ENCODE measurements at regions not wholly inside any gene's neighbourhood (a gene's known extent, or its start where the extent isn't known, plus 50 kb on each side); places are given as distances from the start of the nearest gene placed in this dataset.
"Not testable (repeated sequence)": the region's sequence is repeated elsewhere in the genome, so short reads cannot be mapped to it uniquely, and the experiment has no call there.

DNA sequence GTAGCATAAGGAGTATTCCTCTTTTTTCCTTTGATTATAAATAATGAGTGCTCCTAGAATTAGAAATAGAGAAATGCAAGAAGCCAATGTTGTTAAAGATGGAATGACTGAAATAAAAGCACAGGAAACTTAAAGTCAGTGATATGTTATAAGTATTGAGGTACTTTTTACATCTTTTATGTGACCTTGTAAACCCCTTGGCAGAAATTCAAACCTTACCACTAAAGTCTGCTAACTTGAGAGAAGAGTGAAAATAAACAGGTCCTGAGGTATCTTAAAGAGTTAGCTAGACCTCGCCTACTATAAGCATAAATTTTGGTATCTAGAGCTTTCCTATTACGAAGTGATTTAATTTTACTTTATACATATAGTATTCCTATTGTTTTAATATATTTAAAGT, 188.2 kb downstream of the DKK1 start:
- Histone ChIP-seq H3K4me3 (no peak overlapping the region), H3K9me3 (peaks cover 0 to 48% (median 22%) of the 10 kb centered on the region in 8 donors), H3K36me3 (no peaks in the 10 kb centered on the region), H3K27me3 (replicated peaks in 1 of 7) (no peaks in the 10 kb centered on the region), H3K4me1 (no peaks in the 10 kb centered on the region), H3K27ac (no peak overlapping the region)
- 64 to 76% (median 73%) methylated on average over 2 of the region's 2 CpGs for WGBS, 5 donors
- TF ChIP-seq POLR2A (IDR thresholded peaks at IDR 0.05) (no peak), POLR2AphosphoS5 (IDR thresholded peaks at IDR 0.05) (no peak)
- TF ChIP-seq, protein P1, sequence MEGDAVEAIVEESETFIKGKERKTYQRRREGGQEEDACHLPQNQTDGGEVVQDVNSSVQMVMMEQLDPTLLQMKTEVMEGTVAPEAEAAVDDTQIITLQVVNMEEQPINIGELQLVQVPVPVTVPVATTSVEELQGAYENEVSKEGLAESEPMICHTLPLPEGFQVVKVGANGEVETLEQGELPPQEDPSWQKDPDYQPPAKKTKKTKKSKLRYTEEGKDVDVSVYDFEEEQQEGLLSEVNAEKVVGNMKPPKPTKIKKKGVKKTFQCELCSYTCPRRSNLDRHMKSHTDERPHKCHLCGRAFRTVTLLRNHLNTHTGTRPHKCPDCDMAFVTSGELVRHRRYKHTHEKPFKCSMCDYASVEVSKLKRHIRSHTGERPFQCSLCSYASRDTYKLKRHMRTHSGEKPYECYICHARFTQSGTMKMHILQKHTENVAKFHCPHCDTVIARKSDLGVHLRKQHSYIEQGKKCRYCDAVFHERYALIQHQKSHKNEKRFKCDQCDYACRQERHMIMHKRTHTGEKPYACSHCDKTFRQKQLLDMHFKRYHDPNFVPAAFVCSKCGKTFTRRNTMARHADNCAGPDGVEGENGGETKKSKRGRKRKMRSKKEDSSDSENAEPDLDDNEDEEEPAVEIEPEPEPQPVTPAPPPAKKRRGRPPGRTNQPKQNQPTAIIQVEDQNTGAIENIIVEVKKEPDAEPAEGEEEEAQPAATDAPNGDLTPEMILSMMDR (IDR thresholded peaks at IDR 0.05 in 8 of 11, conservative IDR thresholded peaks at IDR 0.05 in 3 of 11), result no peak
- no peak for DNase-seq
- intact Hi-C loops (cut with DNase I; ENCODE audit: low total_unique reads), result no loop called here

DNA sequence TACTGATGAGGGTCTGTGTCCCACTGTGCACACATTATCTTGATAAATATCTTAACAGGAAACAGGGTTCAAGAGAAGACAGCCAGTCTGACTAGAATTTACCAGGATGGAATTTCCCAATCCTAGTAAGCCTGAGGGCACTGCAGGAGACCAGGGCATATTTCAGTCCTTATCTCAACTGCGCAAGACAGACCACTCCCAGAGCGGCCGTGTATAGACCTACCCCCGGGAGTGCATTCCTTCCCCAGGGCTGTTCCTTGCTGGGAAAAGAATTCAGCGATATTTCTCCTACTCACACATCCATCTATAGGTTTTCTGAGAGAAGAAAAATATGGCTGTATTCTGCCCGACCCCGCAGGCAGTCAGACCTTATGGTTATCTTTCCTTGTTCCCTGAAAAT, 191.3 kb downstream of the DKK1 start:
- DNase-seq; H3K4me1 ChIP-seq; H3K27me3 ChIP-seq (replicated peaks in 1 of 7); H3K27ac ChIP-seq; intact Hi-C loops (cut with DNase I; ENCODE audit: low total_unique reads); H3K36me3 ChIP-seq; H3K4me3 ChIP-seq: not testable (repeated sequence)
- WGBS, 5 donors, result 85 to 94% (median 88%) methylated on average over 7 of the region's 7 CpGs
- peaks cover 0 to 53% (median 41%) of the 10 kb centered on the region in 8 donors for H3K9me3 ChIP-seq

DNA sequence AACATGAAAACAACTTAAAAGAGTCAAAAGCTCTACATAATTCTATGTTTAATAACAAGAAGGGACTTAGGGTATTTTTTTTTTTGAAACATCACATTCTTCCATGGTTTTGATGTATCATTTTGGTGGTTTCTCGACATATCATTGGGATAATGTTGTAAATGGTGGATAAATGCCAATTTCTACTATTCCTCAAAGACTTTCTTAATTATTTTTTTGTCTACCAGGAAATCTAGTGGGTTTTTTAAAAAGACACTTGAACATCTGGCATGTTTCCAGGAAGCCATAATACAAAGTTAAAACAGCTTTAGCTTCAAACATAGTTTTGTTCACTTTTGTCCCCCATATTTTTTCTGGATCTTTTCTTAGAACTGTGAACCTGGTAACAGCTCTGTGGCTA, 200.4 kb downstream of the DKK1 start:
- WGBS, 5 donors, result 41 to 57% (median 51%) methylated on average over 1 of the region's 1 CpG

DNA sequence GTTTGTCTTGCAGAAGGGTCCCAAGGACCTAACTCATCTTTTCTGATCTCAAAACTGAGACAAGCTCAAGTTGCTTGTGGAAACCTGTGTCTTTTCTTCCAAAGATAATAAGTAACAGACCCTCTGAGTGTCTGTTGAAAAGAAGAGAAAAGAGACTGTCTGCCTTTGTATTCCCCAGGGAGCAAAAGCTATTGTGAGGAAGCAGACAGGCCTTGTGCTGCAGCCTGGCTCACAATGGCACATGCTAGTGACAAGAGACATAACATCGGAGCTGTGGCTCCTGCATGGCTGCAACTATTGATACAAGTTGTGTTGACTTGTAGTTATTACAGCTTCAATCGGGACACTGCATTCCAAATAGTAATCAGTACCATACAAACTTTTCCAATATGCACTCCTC, 202.9 kb downstream of the DKK1 start:
- Histone ChIP-seq H3K9me3 (peaks cover 0 to 18% (median 14%) of the 10 kb centered on the region in 8 donors), H3K27ac (no peak overlapping the region), H3K27me3 (replicated peaks in 1 of 7) (no peaks in the 10 kb centered on the region), H3K4me1 (no peaks in the 10 kb centered on the region), H3K36me3 (no peaks in the 10 kb centered on the region), H3K4me3 (no peak overlapping the region)
- no peak for TF ChIP-seq POLR2A (IDR thresholded peaks at IDR 0.05)
- TF ChIP-seq, protein P1 (IDR thresholded peaks at IDR 0.05 in 8 of 11, conservative IDR thresholded peaks at IDR 0.05 in 3 of 11), result no peak
- TF ChIP-seq POLR2AphosphoS5 (IDR thresholded peaks at IDR 0.05), result no peak
- DNase-seq, result no peak
- intact Hi-C loops (cut with DNase I; ENCODE audit: low total_unique reads), result no loop called here
- WGBS, 5 donors, result 42 to 65% (median 63%) methylated on average over 2 of the region's 2 CpGs

More for the DNA sequence above, 200.4 kb downstream of the DKK1 start:
- Histone ChIP-seq H3K27ac (no peak overlapping the region), H3K36me3 (no peaks in the 10 kb centered on the region), H3K27me3 (replicated peaks in 1 of 7) (no peaks in the 10 kb centered on the region), H3K9me3 (peaks cover 0 to 41% (median 34%) of the 10 kb centered on the region in 8 donors), H3K4me1 (no peaks in the 10 kb centered on the region), H3K4me3 (no peak overlapping the region)
- no peak for DNase-seq
- TF ChIP-seq POLR2A (IDR thresholded peaks at IDR 0.05), result no peak
- TF ChIP-seq, protein P1 (IDR thresholded peaks at IDR 0.05 in 8 of 11, conservative IDR thresholded peaks at IDR 0.05 in 3 of 11), result no peak
- intact Hi-C loops (cut with DNase I; ENCODE audit: low total_unique reads), result no loop called here

DNA sequence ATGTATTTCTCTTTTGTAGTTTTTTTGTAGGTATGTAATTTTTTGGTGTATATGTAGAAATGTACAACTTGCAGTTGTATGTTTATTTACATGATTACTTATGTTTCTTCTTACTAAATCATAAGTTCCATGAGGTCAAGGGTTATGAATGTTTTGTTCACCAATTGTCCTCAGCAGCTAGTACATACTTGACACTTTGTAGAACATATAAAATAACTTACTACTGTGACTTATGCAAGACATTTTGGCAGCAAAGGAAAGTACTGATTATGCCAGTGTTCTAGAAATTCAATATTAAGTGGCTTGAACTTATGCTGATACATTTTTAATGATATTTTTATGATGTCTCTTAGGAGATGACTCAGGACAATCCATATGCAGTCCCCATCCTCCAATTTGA, 209.6 kb downstream of the DKK1 start:
- intact Hi-C loops (cut with DNase I; ENCODE audit: low total_unique reads), result no loop called here
- TF ChIP-seq POLR2A (IDR thresholded peaks at IDR 0.05) (no peak), POLR2AphosphoS5 (IDR thresholded peaks at IDR 0.05) (no peak)
- TF ChIP-seq, protein P1 (IDR thresholded peaks at IDR 0.05 in 8 of 11, conservative IDR thresholded peaks at IDR 0.05 in 3 of 11), result no peak

More for the DNA sequence above, 209.6 kb downstream of the DKK1 start:
- Histone ChIP-seq H3K9me3 (no peaks in the 10 kb centered on the region), H3K27me3 (replicated peaks in 1 of 7) (no peaks in the 10 kb centered on the region), H3K4me1 (no peaks in the 10 kb centered on the region), H3K36me3 (no peaks in the 10 kb centered on the region), H3K4me3 (no peak overlapping the region), H3K27ac (no peak overlapping the region)
- no peak for DNase-seq
